Glomerular visceral epithelial cell (primary cell): ENCODE measurements at regions not wholly inside any gene's neighbourhood (a gene's known extent, or its start where the extent isn't known, plus 50 kb on each side); places are given as distances from the start of the nearest gene placed in this dataset.

Source experiments
- DNase-seq: peaks from one replicate; pipeline ENCODE4 v3.0.0-alpha.2; 2016; ENCODE audit errors: extremely low spot score

GRCh38 chr15:99508852-99509251 lies 56.9 kb upstream of the MEF2A start:
- no peak for DNase-seq

DNA sequence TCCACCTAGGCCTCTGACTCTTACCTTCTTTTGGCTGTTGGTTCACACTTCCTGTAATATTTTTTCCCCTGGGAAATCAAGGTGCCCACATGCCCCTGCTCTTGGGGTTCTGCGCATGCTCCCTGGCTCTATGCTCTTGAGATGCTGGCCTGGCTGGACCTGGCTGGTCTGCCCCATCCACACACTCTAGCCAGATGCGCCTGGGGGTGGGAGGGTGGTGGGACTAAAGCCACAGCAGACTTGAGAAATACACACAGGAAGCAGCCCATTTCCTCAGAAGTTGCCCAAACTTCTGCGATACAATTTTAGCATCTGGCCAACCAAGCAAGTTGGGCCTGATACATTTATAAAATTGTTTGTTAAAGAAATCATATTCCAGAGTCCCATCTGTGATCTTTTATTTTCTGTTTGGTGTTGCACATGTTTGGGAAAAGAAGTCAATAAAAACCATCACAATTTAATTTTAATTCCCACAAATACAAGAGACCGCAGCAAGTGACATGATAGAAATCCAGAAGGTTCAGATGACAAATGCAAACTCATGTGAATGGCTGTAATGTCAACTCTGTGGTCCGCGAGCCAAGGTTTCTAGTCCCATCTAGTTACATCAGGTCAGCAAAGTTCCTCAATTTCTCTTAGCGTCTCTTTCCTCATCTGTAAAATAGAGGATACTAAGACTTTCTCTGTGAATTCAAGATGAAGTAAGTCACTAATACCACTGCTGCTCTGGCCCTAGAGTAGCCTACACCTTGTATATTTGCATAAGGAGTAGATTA lies 55.9 kb upstream of the MEF2A start:
- DNase-seq: no peak

DNA sequence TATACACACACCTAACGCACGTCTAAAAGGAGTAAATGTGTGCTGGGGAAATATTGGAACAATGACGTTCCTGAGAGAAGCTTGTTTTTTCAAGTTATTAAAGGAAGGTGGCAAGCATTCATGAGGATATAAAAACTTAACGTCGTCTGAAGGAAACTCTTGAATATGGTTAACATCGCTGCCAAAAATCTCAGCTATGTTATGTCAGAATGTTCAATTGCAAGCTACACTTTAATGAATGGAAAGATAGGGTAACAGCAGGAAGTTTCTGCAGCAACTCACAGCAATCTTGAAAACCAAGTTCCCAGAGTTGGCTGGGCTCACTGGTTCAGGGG lies 54.3 kb upstream of the MEF2A start:
- no peak for DNase-seq

DNA sequence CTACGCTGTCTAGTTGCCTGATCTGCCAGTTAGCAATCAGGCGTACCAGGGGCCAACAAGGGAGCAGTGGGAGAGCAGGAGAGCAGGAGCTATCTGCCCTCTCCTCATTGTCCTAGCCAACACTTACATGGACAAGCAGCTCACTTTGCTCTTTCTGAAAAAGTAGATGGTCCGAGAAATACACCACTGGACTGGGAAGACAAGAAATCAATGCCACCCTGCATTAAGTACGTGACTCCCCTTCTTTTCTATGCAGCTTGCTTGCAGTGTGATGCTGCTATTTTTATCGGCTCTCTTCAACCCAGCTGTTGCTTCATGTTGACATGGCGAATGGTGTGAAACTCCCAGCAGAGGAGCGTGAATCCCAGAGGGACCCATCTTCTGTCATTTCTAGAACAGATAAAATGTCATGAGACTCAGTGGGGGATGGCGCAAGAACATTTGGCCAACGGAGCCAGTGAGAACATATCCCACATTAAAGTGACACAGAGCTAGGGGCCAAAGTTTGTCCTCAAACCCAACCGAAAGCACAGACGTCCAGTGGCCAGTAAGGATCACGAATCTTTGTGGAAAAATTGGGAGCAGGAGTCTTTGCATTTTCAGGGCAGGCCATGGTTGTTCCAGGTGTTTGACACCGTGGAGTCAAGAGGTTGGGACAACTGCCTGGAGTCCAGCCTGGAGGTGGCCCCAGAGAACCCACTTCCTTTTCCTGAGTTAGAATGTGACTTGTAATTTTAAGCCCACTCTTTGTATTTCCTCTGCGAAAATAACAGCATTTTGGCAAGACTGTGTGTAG lies 53.7 kb upstream of the MEF2A start:
- DNase-seq: no peak

DNA sequence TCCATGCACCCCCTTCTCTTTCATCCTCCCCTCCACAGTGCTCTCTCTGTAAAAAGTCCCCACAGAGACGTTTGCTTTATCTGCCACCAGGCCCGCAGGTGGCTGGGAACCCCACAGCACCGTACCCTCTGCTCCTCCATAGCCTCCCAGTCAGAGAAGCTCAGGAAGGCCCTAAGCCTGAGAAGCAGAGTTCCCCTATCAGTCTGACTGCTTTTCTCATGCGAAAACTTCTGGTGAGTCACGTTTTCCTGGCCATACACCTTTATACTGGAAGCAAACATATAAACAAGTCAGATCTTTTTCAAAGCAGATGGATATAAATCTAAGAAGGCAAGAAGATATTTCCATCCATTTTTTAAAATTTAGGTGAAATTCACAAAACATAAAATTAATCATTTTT lies 51.5 kb upstream of the MEF2A start:
- no peak for DNase-seq
